HCT116 (cell line): ENCODE measurements at regions not wholly inside any gene's neighbourhood (a gene's known extent, or its start where the extent isn't known, plus 50 kb on each side); places are given as distances from the start of the nearest gene placed in this dataset.
"Not testable (repeated sequence)": the region's sequence is repeated elsewhere in the genome, so short reads cannot be mapped to it uniquely, and the experiment has no call there.

Experiments used
- ATAC-seq: fragments of 200-7000 bp; cut with Tn5 transposase; 2 replicates; pipeline ENCODE4 v1.9.1; 2020; ENCODE audit warnings: mild to moderate bottlenecking, moderate library complexity
- BruUV-seq: library from RNA; stranded (reverse); fragments of 400-500 nt; replicated peaks from 2 replicates; lab custom pipeline; 2021; lab: Mats Ljungman, UMichigan
- CTCF ChIA-PET: fragments of 300-600 bp; sonication (Branson Sonifier 250); formaldehyde crosslinking; loops from one replicate; lab custom pipeline; 2021; ENCODE audit warnings: antibody characterized with exemption; lab: Charles Lee
- POLR2A ChIA-PET: fragments of 300-600, 350-600 bp; sonication (Branson Sonifier 250); formaldehyde crosslinking; loops from one replicate; lab custom pipeline; 2021; ENCODE audit warnings: antibody characterized with exemption; lab: Charles Lee
- RAD21 ChIA-PET, 2 experiments: fragments of 300-600 bp; sonication (Branson Sonifier 250); formaldehyde crosslinking; loops; one replicate each; lab custom pipeline; 2023; ENCODE audit warnings: low total read pairs in 2 of 2; ENCODE audit not compliant: uncharacterized antibody in 2 of 2, unreplicated experiment in 2 of 2, low non-redundant PET in 1 of 2; lab: Charles Lee
- DNase-seq: peaks from one replicate; pipeline ENCODE4 v3.0.0-alpha.2; 2010; ENCODE audit warnings: low read depth, low spot score
- H2AFZ ChIP-seq: fragments of 200-600 bp; shearing (Covaris generic), sonication (generic); 2 replicates; pipeline ENCODE4 v1.6.1; 2017; ENCODE audit warnings: low read depth, mixed run types, mixed read lengths, antibody characterized with exemption, low read length; ENCODE audit not compliant: poor library complexity, severe bottlenecking
- H3K27ac ChIP-seq: 2 replicates; pipeline ENCODE4 v1.5.1; 2012; ENCODE audit warnings: low read depth, low read length
- H3K27me3 ChIP-seq: fragments of 200-600 bp; sonication (generic); 2 replicates; pipeline ENCODE4 v1.6.1; 2016; ENCODE audit warnings: mixed run types, low read length, mixed read lengths; ENCODE audit not compliant: insufficient read depth
- H3K36me3 ChIP-seq, 2 experiments: fragments of 200-500 bp in 1 of 2; fragments of 200-600 bp in 1 of 2; sonication (Bioruptor generic) in 1 of 2; sonication (generic) in 1 of 2; 2 replicates each; pipeline versions ENCODE4 v1.5.1 to v1.6.1; 2014 to 2016; ENCODE audit warnings: low read length in 2 of 2, inconsistent platforms in 1 of 2, mixed read lengths in 1 of 2, mixed run types in 1 of 2; ENCODE audit not compliant: insufficient read depth in 2 of 2, control insufficient read depth in 1 of 2
- H3K4me1 ChIP-seq, 2 experiments: fragments of 200-600 bp in 1 of 2; sonication (generic) in 1 of 2; 2 replicates each; pipeline versions ENCODE4 v1.5.1 to v1.6.1; 2012 to 2017; ENCODE audit warnings: low read length in 2 of 2, inconsistent platforms in 1 of 2, mild to moderate bottlenecking in 1 of 2, mixed read lengths in 1 of 2, mixed run types in 1 of 2, moderate library complexity in 1 of 2; ENCODE audit not compliant: insufficient read depth in 2 of 2, control insufficient read depth in 1 of 2
- H3K4me2 ChIP-seq: fragments of 200-600 bp; sonication (generic); 2 replicates; pipeline ENCODE4 v1.6.1; 2017; ENCODE audit warnings: mixed run types, low read length, mixed read lengths
- H3K4me3 ChIP-seq, 2 experiments: fragments of 200-600 bp in 1 of 2; sonication (generic) in 1 of 2; replicated peaks in 1 of 2; 2 replicates each; pipeline ENCODE4 v1.5.1; 2011 to 2016; ENCODE audit warnings: low read length in 2 of 2, control low read depth in 1 of 2, low read depth in 1 of 2, mild to moderate bottlenecking in 1 of 2, mixed read lengths in 1 of 2, mixed run types in 1 of 2
- H3K79me2 ChIP-seq: fragments of 200-600 bp; sonication (generic); 2 replicates; pipeline ENCODE4 v1.6.1; 2017; ENCODE audit warnings: mild to moderate bottlenecking, mixed run types, low read length, moderate library complexity, mixed read lengths; ENCODE audit not compliant: insufficient read depth
- H3K9ac ChIP-seq: fragments of 200-600 bp; sonication (generic); 2 replicates; pipeline ENCODE4 v1.6.1; 2016; ENCODE audit warnings: low read length, mixed read lengths
- H3K9me2 ChIP-seq: fragments of 200-600 bp; sonication (generic), shearing (Covaris generic); 2 replicates; pipeline ENCODE4 v1.6.1; 2017; ENCODE audit warnings: mixed run types, mild to moderate bottlenecking, moderate library complexity; ENCODE audit not compliant: insufficient read depth
- H3K9me3 ChIP-seq, 2 experiments: fragments of 200-500 bp in 1 of 2; fragments of 200-600 bp in 1 of 2; sonication (Bioruptor generic) in 1 of 2; sonication (generic) in 1 of 2; 2 replicates each; pipeline ENCODE4 v1.6.1; 2014 to 2017; ENCODE audit warnings: low read length in 2 of 2, mixed read lengths in 2 of 2, inconsistent platforms in 1 of 2, low read depth in 1 of 2, mild to moderate bottlenecking in 1 of 2, mixed run types in 1 of 2, moderate library complexity in 1 of 2; ENCODE audit not compliant: control insufficient read depth in 1 of 2, insufficient read depth in 1 of 2
- H4K20me1 ChIP-seq: fragments of 200-600 bp; sonication (generic), shearing (Covaris generic); 2 replicates; pipeline ENCODE4 v1.6.1; 2017; ENCODE audit warnings: mixed run types, mild to moderate bottlenecking, moderate library complexity; ENCODE audit not compliant: insufficient read depth
- ATF3 ChIP-seq: IDR thresholded peaks from 2 replicates; pipeline ENCODE4 v1.6.1; 2012
- EGR1 ChIP-seq: IDR thresholded peaks from 2 replicates; pipeline ENCODE4 v1.6.1; 2012; ENCODE audit warnings: low read depth
- EZH2 ChIP-seq: fragments of 200-600 bp; sonication (generic); IDR thresholded peaks from 2 replicates; pipeline ENCODE4 v1.6.1; 2017; ENCODE audit warnings: antibody characterized with exemption, mixed run types
- EZH2phosphoT487 ChIP-seq: fragments of 200-600 bp; IDR thresholded peaks from 2 replicates; pipeline ENCODE4 v1.6.1; 2018; ENCODE audit warnings: antibody characterized with exemption, borderline replicate concordance
- JUND ChIP-seq: IDR thresholded peaks from 2 replicates; pipeline ENCODE4 v1.6.1; 2012
- POLR2A ChIP-seq: IDR thresholded peaks from 2 replicates; pipeline ENCODE4 v1.7.0; 2011; ENCODE audit warnings: borderline replicate concordance; ENCODE audit not compliant: insufficient read depth, insufficient read length; ENCODE audit errors: extremely low read depth
- POLR2AphosphoS5 ChIP-seq: IDR thresholded peaks from 2 replicates; pipeline ENCODE4 v1.6.1; 2011; ENCODE audit warnings: mild to moderate bottlenecking, low read depth, low read length, moderate library complexity
- SIN3A ChIP-seq: IDR thresholded peaks from 2 replicates; pipeline ENCODE4 v1.6.1; 2012; ENCODE audit warnings: low read depth
- SRF ChIP-seq: IDR thresholded peaks from 2 replicates; pipeline ENCODE4 v1.6.1; 2012; ENCODE audit warnings: low read depth
- YY1 ChIP-seq: IDR thresholded peaks from 2 replicates; pipeline ENCODE4 v1.6.1; 2011; ENCODE audit warnings: low read length, low read depth, moderate library complexity, mild to moderate bottlenecking; ENCODE audit not compliant: insufficient replicate concordance; ENCODE audit errors: extremely low read depth
- ZBTB33 ChIP-seq: IDR thresholded peaks from 2 replicates; pipeline ENCODE4 v1.6.1; 2011; ENCODE audit warnings: mild to moderate bottlenecking, low read length, moderate library complexity; ENCODE audit not compliant: insufficient replicate concordance; ENCODE audit errors: extremely low read depth
- ZFX ChIP-seq: fragments of 450-650 bp; IDR thresholded peaks from 2 replicates; pipeline ENCODE4 v1.6.1; 2017
- ZNF274 ChIP-seq: fragments of 200-500 bp; sonication (Bioruptor generic); IDR thresholded peaks from 2 replicates; pipeline ENCODE4 v1.6.1; 2014; ENCODE audit warnings: mild to moderate bottlenecking, low read depth, low read length, inconsistent platforms
- intact Hi-C: fragments of 100-400 bp; cut with micrococcal nuclease; formaldehyde crosslinking; loops from 2 replicates; pipeline ENCODE4 v1.10.0; 2022

- no peak for TF ChIP-seq ZBTB33
- no peak for TF ChIP-seq ZFX
These were observed 926.4 kb upstream of the FANCL start (continued) for GRCh38 chr2:59167514-59167913.

- H3K79me2 ChIP-seq, H3K27ac ChIP-seq, H2AFZ ChIP-seq, H3K4me3 ChIP-seq, CTCF ChIA-PET, ATAC-seq, H3K9me3 ChIP-seq, H3K9me2 ChIP-seq, RAD21 ChIA-PET, H3K4me2 ChIP-seq, H3K27me3 ChIP-seq, H4K20me1 ChIP-seq, BruUV-seq, POLR2A ChIA-PET, DNase-seq, intact Hi-C loops, H3K4me1 ChIP-seq, H3K36me3 ChIP-seq, H3K9ac ChIP-seq: not testable (repeated sequence)
These were observed 916.8 kb upstream of the FANCL start for GRCh38 chr2:59157908-59158307.

- intact Hi-C loops: no loop called here
- CTCF ChIA-PET: no interaction called here
- RAD21 ChIA-PET: no interaction called here
- ATAC-seq (no peak), DNase-seq (no peak)
- no peak overlapping the region for H3K4me3 ChIP-seq
- H2AFZ ChIP-seq: no peak overlapping the region
- no peaks in the 10 kb centered on the region for H3K9me2 ChIP-seq
- H3K9me3 ChIP-seq: no peaks in the 10 kb centered on the region
- BruUV-seq: no TSS peak
- POLR2A ChIA-PET: no interaction called here
- H3K27me3 ChIP-seq: no peaks in the 10 kb centered on the region
- no peaks in the 10 kb centered on the region for H3K36me3 ChIP-seq
- H3K9ac ChIP-seq: no peak overlapping the region
- H3K79me2 ChIP-seq: no peaks in the 10 kb centered on the region
- no peaks in the 10 kb centered on the region for H4K20me1 ChIP-seq
- no peak overlapping the region for H3K27ac ChIP-seq
- H3K4me2 ChIP-seq: no peak overlapping the region
- no peaks in the 10 kb centered on the region for H3K4me1 ChIP-seq
- TF ChIP-seq SRF: no peak
- no peak for TF ChIP-seq EZH2
- TF ChIP-seq YY1: no peak
- TF ChIP-seq ZBTB33: no peak
- TF ChIP-seq EZH2phosphoT487: no peak
- no peak for TF ChIP-seq EGR1
- TF ChIP-seq SIN3A: no peak
- TF ChIP-seq ATF3: no peak
- no peak for TF ChIP-seq JUND
- no peak for TF ChIP-seq ZNF274
- TF ChIP-seq POLR2AphosphoS5: no peak
- TF ChIP-seq POLR2A: no peak
These were observed 910.7 kb upstream of the FANCL start for GRCh38 chr2:59151805-59152204.
